GM10248 (cell line): ENCODE measurements at regions not wholly inside any gene's neighbourhood (a gene's known extent, or its start where the extent isn't known, plus 50 kb on each side); places are given as distances from the start of the nearest gene placed in this dataset.

Source experiments
- CTCF ChIA-PET: fragments of 300-600 bp; sonication (Branson Sonifier 250); formaldehyde crosslinking; extraction: SDS; loops from one replicate; lab custom pipeline; 2021; ENCODE audit warnings: antibody characterized with exemption; lab: Yijun Ruan, JAX
- POLR2A ChIA-PET: fragments of 350-650 bp; sonication (Branson Sonifier 250); formaldehyde crosslinking; extraction: SDS; loops from one replicate; lab custom pipeline; 2020; ENCODE audit warnings: antibody characterized with exemption; lab: Yijun Ruan, JAX
- DNase-seq: peaks from one replicate; pipeline ENCODE4 v3.0.0; 2012; ENCODE audit errors: extremely low spot score
- CTCF ChIP-seq: IDR thresholded peaks from 2 replicates; pipeline ENCODE4 v1.5.1; 2012; ENCODE audit warnings: mild to moderate bottlenecking, low read depth; ENCODE audit errors: extremely low read depth, missing control alignments, control extremely low read depth

- ChIA-PET CTCF (no interaction called here), POLR2A (no interaction called here)
- no peak for DNase-seq
- no peak for TF ChIP-seq CTCF
Measured at GRCh38 chr22:48963405-48963804, 864.3 kb downstream of the BRD1 start.

DNA sequence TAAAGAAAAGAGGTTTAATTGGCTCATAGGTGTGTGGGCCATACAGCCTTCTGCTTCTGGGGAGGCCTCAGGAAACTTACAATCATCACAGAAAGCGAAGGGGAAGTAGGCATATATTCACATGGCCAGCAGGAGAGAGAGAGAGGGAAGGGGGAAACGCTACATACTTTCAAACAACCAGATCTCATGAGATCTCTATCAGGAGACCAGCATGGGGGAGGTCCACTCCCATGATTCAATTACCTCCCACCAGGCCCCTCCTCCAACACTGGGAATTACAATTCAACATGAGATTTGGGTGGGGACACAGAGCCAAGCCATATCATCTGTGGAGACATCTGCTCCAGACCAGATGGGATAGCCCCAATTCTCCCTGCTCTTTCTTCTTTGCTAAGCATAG, 866.0 kb downstream of the BRD1 start:
- DNase-seq, result no peak
- POLR2A ChIA-PET, result no interaction called here
- CTCF ChIA-PET, result no interaction called here
- TF ChIP-seq CTCF, result no peak

- no peak for DNase-seq
- ChIA-PET CTCF (no interaction called here), POLR2A (no interaction called here)
- TF ChIP-seq CTCF, result no peak
Measured at GRCh38 chr22:48960980-48961660, 866.6 kb downstream of the BRD1 start.

GRCh38 chr22:48960576-48960975, 867.1 kb downstream of the BRD1 start:
- POLR2A ChIA-PET, result no interaction called here
- no peak for TF ChIP-seq CTCF
- DNase-seq, result no peak
- CTCF ChIA-PET, result no interaction called here

GRCh38 chr22:48959496-48959895, 868.2 kb downstream of the BRD1 start:
- DNase-seq, result no peak
- ChIA-PET CTCF (no interaction called here), POLR2A (no interaction called here)
- TF ChIP-seq CTCF, result no peak

DNA sequence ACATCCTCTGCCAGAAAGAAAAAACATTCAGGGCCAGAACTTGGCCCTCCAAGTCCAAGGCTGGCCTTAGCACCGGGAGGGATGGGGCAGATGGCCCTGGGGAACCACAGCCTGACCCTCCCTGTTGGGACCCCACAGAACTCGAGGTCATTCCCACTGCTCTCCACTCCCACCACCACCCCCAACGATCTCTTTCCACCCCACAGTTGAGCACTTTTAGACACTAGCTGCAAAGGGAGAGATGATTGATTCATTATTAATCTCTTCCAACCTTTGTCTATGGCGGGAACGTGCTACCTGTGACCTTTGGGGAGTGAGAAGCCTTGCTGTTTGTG, 869.7 kb downstream of the BRD1 start:
- CTCF ChIA-PET, result interaction anchor here (1.3 kb wide), 1 partner anchor 10 kb away, joined by 3 read pairs; no protein-coding TSS in a partner anchor
- DNase-seq, result no peak
- POLR2A ChIA-PET, result no interaction called here
- no peak for TF ChIP-seq CTCF
